ENCODE measurements at regions not wholly inside any gene's neighbourhood (a gene's known extent, or its start where the extent isn't known, plus 50 kb on each side); places are given as distances from the start of the nearest gene placed in this dataset.

DNA sequence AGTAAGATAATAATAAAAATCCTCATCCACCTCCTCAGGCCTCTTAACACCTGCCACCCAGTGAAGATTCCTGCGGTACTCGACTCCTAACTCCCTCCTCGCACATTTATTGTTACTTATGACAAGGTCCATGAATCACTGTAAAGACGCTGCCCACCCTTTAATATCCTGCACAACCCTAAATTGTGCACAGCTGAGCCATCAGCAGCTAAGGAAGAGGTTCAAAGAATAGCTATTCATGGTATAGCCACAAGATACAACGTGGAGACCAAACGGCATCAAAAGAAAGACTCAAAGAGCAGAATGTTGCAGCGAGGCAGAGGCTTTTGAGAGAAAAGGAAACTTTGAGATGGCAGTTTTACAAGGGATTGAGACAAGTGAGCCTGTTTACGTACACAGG, 266.3 kb downstream of the SATB2 start:
- TF ChIP-seq, protein P1, sequence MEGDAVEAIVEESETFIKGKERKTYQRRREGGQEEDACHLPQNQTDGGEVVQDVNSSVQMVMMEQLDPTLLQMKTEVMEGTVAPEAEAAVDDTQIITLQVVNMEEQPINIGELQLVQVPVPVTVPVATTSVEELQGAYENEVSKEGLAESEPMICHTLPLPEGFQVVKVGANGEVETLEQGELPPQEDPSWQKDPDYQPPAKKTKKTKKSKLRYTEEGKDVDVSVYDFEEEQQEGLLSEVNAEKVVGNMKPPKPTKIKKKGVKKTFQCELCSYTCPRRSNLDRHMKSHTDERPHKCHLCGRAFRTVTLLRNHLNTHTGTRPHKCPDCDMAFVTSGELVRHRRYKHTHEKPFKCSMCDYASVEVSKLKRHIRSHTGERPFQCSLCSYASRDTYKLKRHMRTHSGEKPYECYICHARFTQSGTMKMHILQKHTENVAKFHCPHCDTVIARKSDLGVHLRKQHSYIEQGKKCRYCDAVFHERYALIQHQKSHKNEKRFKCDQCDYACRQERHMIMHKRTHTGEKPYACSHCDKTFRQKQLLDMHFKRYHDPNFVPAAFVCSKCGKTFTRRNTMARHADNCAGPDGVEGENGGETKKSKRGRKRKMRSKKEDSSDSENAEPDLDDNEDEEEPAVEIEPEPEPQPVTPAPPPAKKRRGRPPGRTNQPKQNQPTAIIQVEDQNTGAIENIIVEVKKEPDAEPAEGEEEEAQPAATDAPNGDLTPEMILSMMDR (IDR thresholded peaks at IDR 0.05): no peak
- no peak for TF ChIP-seq POLR2AphosphoS5 (IDR thresholded peaks at IDR 0.05)

Measured in suprapubic skin (tissue), 3 donors.